WTC11 (cell line): ENCODE measurements at regions not wholly inside any gene's neighbourhood (a gene's known extent, or its start where the extent isn't known, plus 50 kb on each side); places are given as distances from the start of the nearest gene placed in this dataset.

ENCODE experiments used
- ATAC-seq: fragments of 200-7000 bp; cut with Tn5 transposase; 2 replicates; pipeline ENCODE4 v1.10.0; 2021; ENCODE audit warnings: mild to moderate bottlenecking, moderate library complexity
- CTCF ChIA-PET: fragments of 300-600 bp; sonication (Branson Sonifier 250); formaldehyde crosslinking; loops from one replicate; lab custom pipeline; 2021; ENCODE audit warnings: antibody characterized with exemption; lab: Charles Lee
- POLR2A ChIA-PET: fragments of 350-600 bp; sonication (Branson Sonifier 250); formaldehyde crosslinking; loops from one replicate; lab custom pipeline; 2021; ENCODE audit warnings: antibody characterized with exemption; lab: Charles Lee
- DNase-seq: peaks from one replicate; pipeline ENCODE4 v3.0.0; 2021; ENCODE audit warnings: low spot score
- H3K27ac Mint-ChIP-seq: 2 replicates; pipeline ENCODE4 v1.8.0; 2021; ENCODE audit warnings: mixed read lengths
- H3K27me3 Mint-ChIP-seq: 2 replicates; pipeline ENCODE4 v1.8.0; 2021; ENCODE audit warnings: low read depth, mild to moderate bottlenecking, moderate library complexity, mixed read lengths
- H3K36me3 Mint-ChIP-seq: 2 replicates; pipeline ENCODE4 v1.8.0; 2021; ENCODE audit warnings: mixed read lengths
- H3K4me1 Mint-ChIP-seq: 2 replicates; pipeline ENCODE4 v1.8.0; 2022; ENCODE audit warnings: mixed read lengths
- H3K4me3 Mint-ChIP-seq: 2 replicates; pipeline ENCODE4 v1.8.0; 2021; ENCODE audit warnings: mild to moderate bottlenecking, moderate library complexity, mixed read lengths
- H3K9me3 Mint-ChIP-seq: 2 replicates; pipeline ENCODE4 v1.8.0; 2021; ENCODE audit warnings: mixed read lengths
- AFF4 ChIP-seq: sonication (generic); formaldehyde crosslinking; IDR thresholded peaks from 2 replicates; pipeline ENCODE4 v1.8.1; 2023; ENCODE audit warnings: mild to moderate bottlenecking, missing genetic modification reagents, borderline replicate concordance
- ARID4B ChIP-seq: sonication (generic); formaldehyde crosslinking; IDR thresholded peaks from 2 replicates; pipeline ENCODE4 v1.8.0; 2023; ENCODE audit warnings: missing genetic modification reagents, mild to moderate bottlenecking, borderline replicate concordance
- CBFB ChIP-seq: sonication (generic); formaldehyde crosslinking; IDR thresholded peaks from 2 replicates; pipeline ENCODE4 v1.8.1; 2022; ENCODE audit warnings: mild to moderate bottlenecking, low read depth, missing genetic modification reagents
- CDX4 ChIP-seq: fragments of 250-450 bp; sonication (Bioruptor Pico); IDR thresholded peaks from 2 replicates; pipeline ENCODE4 v1.9.0; 2021; ENCODE audit warnings: moderate library complexity, mild to moderate bottlenecking, inconsistent platforms, borderline replicate concordance
- CREB1 ChIP-seq: sonication (generic); formaldehyde crosslinking; IDR thresholded peaks from 2 replicates; pipeline ENCODE4 v1.8.0; 2023; ENCODE audit warnings: mild to moderate bottlenecking, missing genetic modification reagents
- CTCF ChIP-seq: fragments of 200-600 bp; IDR thresholded peaks from 2 replicates; pipeline ENCODE4 v1.8.0; 2022; ENCODE audit warnings: antibody characterized with exemption
- E2F4 ChIP-seq: sonication (generic); formaldehyde crosslinking; IDR thresholded peaks from 2 replicates; pipeline ENCODE4 v1.8.1; 2022; ENCODE audit warnings: low read depth, mild to moderate bottlenecking, moderate library complexity, missing genetic modification reagents, borderline replicate concordance
- E2F5 ChIP-seq: sonication (generic); formaldehyde crosslinking; IDR thresholded peaks from 2 replicates; pipeline ENCODE4 v1.8.1; 2022; ENCODE audit warnings: mild to moderate bottlenecking, moderate library complexity, missing genetic modification reagents
- FOXK1 ChIP-seq: sonication (generic); formaldehyde crosslinking; IDR thresholded peaks from 2 replicates; pipeline ENCODE4 v1.8.0; 2022; ENCODE audit warnings: mild to moderate bottlenecking, moderate library complexity, missing genetic modification reagents
- GABPB1 ChIP-seq: sonication (generic); formaldehyde crosslinking; IDR thresholded peaks from 2 replicates; pipeline ENCODE4 v1.8.1; 2023; ENCODE audit warnings: mild to moderate bottlenecking, missing genetic modification reagents
- IRF2 ChIP-seq: sonication (generic); formaldehyde crosslinking; IDR thresholded peaks from 2 replicates; pipeline ENCODE4 v1.8.0; 2022; ENCODE audit warnings: low read depth, missing genetic modification reagents, borderline replicate concordance
- JAZF1 ChIP-seq: fragments of 250-450 bp; sonication (Bioruptor Pico); IDR thresholded peaks from 2 replicates; pipeline ENCODE4 v1.9.0; 2021; ENCODE audit warnings: moderate library complexity, mild to moderate bottlenecking, inconsistent platforms
- NFATC4 ChIP-seq: fragments of 250-450 bp; sonication (Bioruptor Pico); IDR thresholded peaks from 2 replicates; pipeline ENCODE4 v1.9.0; 2021; ENCODE audit warnings: mild to moderate bottlenecking
- NFE2L1 ChIP-seq: sonication (generic); formaldehyde crosslinking; IDR thresholded peaks from 2 replicates; pipeline ENCODE4 v1.8.1; 2023; ENCODE audit warnings: missing genetic modification reagents
- NR2C2 ChIP-seq: sonication (generic); formaldehyde crosslinking; IDR thresholded peaks from 2 replicates; pipeline ENCODE4 v1.8.0; 2022; ENCODE audit warnings: mild to moderate bottlenecking, missing genetic modification reagents
- PREB ChIP-seq: sonication (generic); formaldehyde crosslinking; IDR thresholded peaks from 2 replicates; pipeline ENCODE4 v1.8.1; 2022; ENCODE audit warnings: mild to moderate bottlenecking, missing genetic modification reagents, moderate library complexity, borderline replicate concordance
- RELA ChIP-seq: sonication (generic); formaldehyde crosslinking; IDR thresholded peaks from 2 replicates; pipeline ENCODE4 v1.8.1; 2022; ENCODE audit warnings: missing genetic modification reagents, mild to moderate bottlenecking, borderline replicate concordance
- SMAD3 ChIP-seq: sonication (generic); formaldehyde crosslinking; IDR thresholded peaks from 2 replicates; pipeline ENCODE4 v1.8.0; 2022; ENCODE audit warnings: missing genetic modification reagents, mild to moderate bottlenecking, borderline replicate concordance
- SMAD4 ChIP-seq: sonication (generic); formaldehyde crosslinking; IDR thresholded peaks from 2 replicates; pipeline ENCODE4 v1.8.0; 2022; ENCODE audit warnings: mild to moderate bottlenecking, missing genetic modification reagents
- TCF7 ChIP-seq: sonication (generic); formaldehyde crosslinking; IDR thresholded peaks from 2 replicates; pipeline ENCODE4 v1.8.0; 2022; ENCODE audit warnings: mild to moderate bottlenecking, low read depth, missing genetic modification reagents, moderate library complexity
- TEAD4 ChIP-seq: sonication (generic); formaldehyde crosslinking; IDR thresholded peaks from 2 replicates; pipeline ENCODE4 v1.8.0; 2022; ENCODE audit warnings: mild to moderate bottlenecking, missing genetic modification reagents
- ZBTB21 ChIP-seq: sonication (generic); formaldehyde crosslinking; IDR thresholded peaks from 2 replicates; pipeline ENCODE4 v1.8.1; 2023; ENCODE audit warnings: mild to moderate bottlenecking, missing genetic modification reagents, borderline replicate concordance
- ZNF219 ChIP-seq: sonication (generic); formaldehyde crosslinking; IDR thresholded peaks from 2 replicates; pipeline ENCODE4 v1.8.0; 2023; ENCODE audit warnings: missing genetic modification reagents, mild to moderate bottlenecking, borderline replicate concordance

- TF ChIP-seq CREB1 (no peak), RELA (CRISPR knock-in tag) (no peak), NFE2L1 (CRISPR knock-in tag) (no peak), CTCF (no peak), TCF7 (CRISPR knock-in tag) (no peak), E2F4 (CRISPR knock-in tag) (no peak), SMAD3 (CRISPR knock-in tag) (no peak), IRF2 (CRISPR knock-in tag) (no peak), TEAD4 (CRISPR knock-in tag) (no peak), NFATC4 (no peak), ZNF219 (no peak), ZBTB21 (CRISPR knock-in tag) (no peak), CBFB (CRISPR knock-in tag) (no peak), JAZF1 (CRISPR knock-in tag) (no peak), CDX4 (CRISPR knock-in tag) (no peak), SMAD4 (CRISPR knock-in tag) (no peak), FOXK1 (no peak)
- H3K4me1 Mint-ChIP-seq = peaks cover 24% of the 10 kb centered on the region
- no peak overlapping the region for H3K4me3 Mint-ChIP-seq
- ChIA-PET POLR2A (no interaction called here), CTCF (no interaction called here)
- no peak overlapping the region for H3K27ac Mint-ChIP-seq
- ATAC-seq (no peak), DNase-seq (no peak)
- peaks cover 37% of the 10 kb centered on the region for H3K36me3 Mint-ChIP-seq
- peaks cover 50% of the 10 kb centered on the region for H3K9me3 Mint-ChIP-seq
- H3K27me3 Mint-ChIP-seq = peaks cover 16% of the 10 kb centered on the region; the same call in 1 of the 2 replicates
These were observed 286.7 kb upstream of the CDYL start for GRCh38 chr6:4489538-4489937.

GRCh38 chr6:4488389-4488788 lies 287.8 kb upstream of the CDYL start:
- POLR2A ChIA-PET = no interaction called here
- CTCF ChIA-PET = no interaction called here
- no peak for TF ChIP-seq NR2C2 (CRISPR knock-in tag)
- TF ChIP-seq CREB1 = no peak
- no peak for TF ChIP-seq NFE2L1 (CRISPR knock-in tag)
- no peak for TF ChIP-seq NFATC4
- TF ChIP-seq AFF4 (CRISPR knock-in tag) = no peak
- no peak for TF ChIP-seq GABPB1 (CRISPR knock-in tag)
- TF ChIP-seq PREB = no peak
- TF ChIP-seq E2F5 = no peak
- TF ChIP-seq ARID4B = no peak

More at GRCh38 chr6:4488389-4488788, 287.8 kb upstream of the CDYL start:
- Mint-ChIP-seq H3K4me1 (peaks cover 24% of the 10 kb centered on the region), H3K36me3 (peaks cover 37% of the 10 kb centered on the region), H3K27me3 (peaks cover 16% of the 10 kb centered on the region; the same call in 1 of the 2 replicates), H3K27ac (no peak overlapping the region), H3K9me3 (peaks cover 50% of the 10 kb centered on the region), H3K4me3 (no peak overlapping the region)
- no peak for DNase-seq
- ATAC-seq = no peak
